ENCODE measurements at regions not wholly inside any gene's neighbourhood (a gene's known extent, or its start where the extent isn't known, plus 50 kb on each side); places are given as distances from the start of the nearest gene placed in this dataset.

DNA sequence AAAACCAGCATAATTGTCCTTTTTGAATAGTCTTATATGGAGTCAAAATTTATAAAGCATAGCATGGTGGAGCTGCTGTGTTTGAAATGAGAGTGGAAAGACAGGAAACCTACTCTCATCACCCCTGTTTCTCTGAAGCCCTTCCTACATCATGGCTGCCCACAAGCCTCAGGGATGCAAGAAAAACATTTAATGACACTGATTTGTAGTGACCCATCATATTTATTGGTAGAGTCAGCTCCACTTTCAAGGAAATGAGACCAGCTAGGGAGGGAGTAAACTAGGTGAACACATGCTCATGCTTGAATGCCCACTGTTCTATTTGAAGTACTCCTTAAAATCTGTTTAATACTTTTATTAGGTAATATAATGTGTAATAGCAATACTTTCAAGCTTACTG lies 494.3 kb upstream of the KCNMB2 start:
- no peaks in the 10 kb centered on the region for H3K27me3 Mint-ChIP-seq (ENCODE audit: unreplicated experiment)

DNA sequence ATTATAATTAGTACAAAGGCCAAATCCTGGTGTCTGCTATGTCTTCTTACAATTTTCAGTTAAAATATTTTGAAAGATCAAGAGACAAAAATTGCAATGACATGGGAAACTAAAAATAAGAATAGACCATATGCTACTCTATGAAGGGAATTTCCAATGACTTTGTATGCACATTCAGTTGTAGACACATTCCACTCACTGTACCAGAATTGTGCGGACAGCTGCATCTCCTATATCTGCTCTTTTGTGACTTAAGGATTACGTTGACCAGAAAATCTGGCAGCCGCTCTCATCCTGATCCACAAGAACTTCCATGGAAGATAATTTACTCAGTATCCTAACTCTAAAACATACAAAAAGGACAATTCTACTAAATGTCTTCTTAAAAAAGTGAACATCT lies 493.9 kb upstream of the KCNMB2 start:
- TF ChIP-seq, protein P1, sequence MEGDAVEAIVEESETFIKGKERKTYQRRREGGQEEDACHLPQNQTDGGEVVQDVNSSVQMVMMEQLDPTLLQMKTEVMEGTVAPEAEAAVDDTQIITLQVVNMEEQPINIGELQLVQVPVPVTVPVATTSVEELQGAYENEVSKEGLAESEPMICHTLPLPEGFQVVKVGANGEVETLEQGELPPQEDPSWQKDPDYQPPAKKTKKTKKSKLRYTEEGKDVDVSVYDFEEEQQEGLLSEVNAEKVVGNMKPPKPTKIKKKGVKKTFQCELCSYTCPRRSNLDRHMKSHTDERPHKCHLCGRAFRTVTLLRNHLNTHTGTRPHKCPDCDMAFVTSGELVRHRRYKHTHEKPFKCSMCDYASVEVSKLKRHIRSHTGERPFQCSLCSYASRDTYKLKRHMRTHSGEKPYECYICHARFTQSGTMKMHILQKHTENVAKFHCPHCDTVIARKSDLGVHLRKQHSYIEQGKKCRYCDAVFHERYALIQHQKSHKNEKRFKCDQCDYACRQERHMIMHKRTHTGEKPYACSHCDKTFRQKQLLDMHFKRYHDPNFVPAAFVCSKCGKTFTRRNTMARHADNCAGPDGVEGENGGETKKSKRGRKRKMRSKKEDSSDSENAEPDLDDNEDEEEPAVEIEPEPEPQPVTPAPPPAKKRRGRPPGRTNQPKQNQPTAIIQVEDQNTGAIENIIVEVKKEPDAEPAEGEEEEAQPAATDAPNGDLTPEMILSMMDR (IDR thresholded peaks at IDR 0.05; ENCODE audit: unreplicated experiment): no peak
- Mint-ChIP-seq H3K36me3 (ENCODE audit: insufficient read depth, unreplicated experiment) (no peaks in the 10 kb centered on the region), H3K27ac (ENCODE audit: unreplicated experiment) (no peak overlapping the region), H3K27me3 (ENCODE audit: unreplicated experiment) (no peaks in the 10 kb centered on the region), H3K4me3 (ENCODE audit: low read depth, unreplicated experiment) (no peak overlapping the region), H3K4me1 (ENCODE audit: low read depth, unreplicated experiment) (no peaks in the 10 kb centered on the region), H3K9me3 (ENCODE audit: low read depth, unreplicated experiment) (no peaks in the 10 kb centered on the region)
- no TSS peak for BruUV-seq (replicated peaks)
- intact Hi-C loops (cut with micrococcal nuclease; ENCODE audit: unreplicated experiment): no loop called here
- CTCF ChIA-PET: no interaction called here
- no peak for DNase-seq

More for the DNA sequence above, 494.3 kb upstream of the KCNMB2 start:
- TF ChIP-seq, protein P1 (IDR thresholded peaks at IDR 0.05; ENCODE audit: unreplicated experiment): no peak
- H3K27ac Mint-ChIP-seq (ENCODE audit: unreplicated experiment): no peak overlapping the region
- H3K4me3 Mint-ChIP-seq (ENCODE audit: low read depth, unreplicated experiment): no peak overlapping the region
- CTCF ChIA-PET: no interaction called here
- intact Hi-C loops (cut with micrococcal nuclease; ENCODE audit: unreplicated experiment): no loop called here
- no TSS peak for BruUV-seq (replicated peaks)
- no peaks in the 10 kb centered on the region for H3K4me1 Mint-ChIP-seq (ENCODE audit: low read depth, unreplicated experiment)
- DNase-seq: no peak
- H3K9me3 Mint-ChIP-seq (ENCODE audit: low read depth, unreplicated experiment): no peaks in the 10 kb centered on the region
- no peaks in the 10 kb centered on the region for H3K36me3 Mint-ChIP-seq (ENCODE audit: insufficient read depth, unreplicated experiment)

DNA sequence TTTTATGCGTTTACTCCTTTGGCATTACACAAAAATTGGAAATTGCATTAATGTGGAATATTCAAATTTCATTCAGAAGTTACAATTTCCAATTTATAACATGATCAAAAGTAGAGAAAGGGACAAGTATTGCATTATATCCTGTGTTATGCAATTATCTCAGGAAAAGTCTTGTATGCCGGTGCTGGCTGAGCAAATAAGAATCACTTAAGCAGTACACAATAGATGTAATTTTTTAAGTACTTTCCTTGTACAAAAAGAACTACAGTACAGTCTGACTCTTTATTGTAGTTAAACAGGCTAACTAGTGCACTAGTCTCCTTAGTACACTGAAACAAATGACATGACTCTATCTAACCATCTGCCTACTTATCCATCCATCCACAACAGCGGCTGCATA lies 493.2 kb upstream of the KCNMB2 start:
- CTCF ChIA-PET: interaction anchor here (0.7 kb wide), 1 partner anchor 310 kb away, joined by 6 read pairs; no protein-coding TSS in a partner anchor
- Mint-ChIP-seq H3K9me3 (ENCODE audit: low read depth, unreplicated experiment) (no peaks in the 10 kb centered on the region), H3K36me3 (ENCODE audit: insufficient read depth, unreplicated experiment) (no peaks in the 10 kb centered on the region), H3K4me3 (ENCODE audit: low read depth, unreplicated experiment) (no peak overlapping the region), H3K4me1 (ENCODE audit: low read depth, unreplicated experiment) (no peaks in the 10 kb centered on the region), H3K27ac (ENCODE audit: unreplicated experiment) (no peak overlapping the region), H3K27me3 (ENCODE audit: unreplicated experiment) (no peaks in the 10 kb centered on the region)
- intact Hi-C loops (cut with micrococcal nuclease; ENCODE audit: unreplicated experiment): no loop called here
- BruUV-seq (replicated peaks): no TSS peak
- TF ChIP-seq, protein P1 (IDR thresholded peaks at IDR 0.05; ENCODE audit: unreplicated experiment): no peak
- DNase-seq: no peak

DNA sequence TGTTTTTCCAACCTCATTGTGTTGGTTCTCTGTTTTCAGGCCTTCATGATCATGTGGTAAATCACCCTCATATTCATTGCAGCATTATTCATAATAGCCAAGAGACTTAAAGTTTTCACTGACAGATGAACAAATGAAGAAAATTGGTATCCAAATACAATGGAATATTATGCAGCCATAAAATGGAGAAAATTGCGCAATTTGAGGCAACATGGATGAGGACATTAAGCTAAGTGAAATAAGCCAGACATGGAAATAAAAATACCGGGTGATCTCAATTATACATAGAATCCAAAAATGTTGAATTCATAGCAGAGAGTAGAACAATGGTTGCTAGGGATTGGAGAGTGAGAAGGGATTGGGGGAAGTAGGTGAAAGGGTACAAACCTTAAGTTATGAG lies 491.9 kb upstream of the KCNMB2 start:
- intact Hi-C loops (cut with micrococcal nuclease; ENCODE audit: unreplicated experiment): no loop called here
- Mint-ChIP-seq H3K36me3 (ENCODE audit: insufficient read depth, unreplicated experiment) (no peaks in the 10 kb centered on the region), H3K27me3 (ENCODE audit: unreplicated experiment) (no peaks in the 10 kb centered on the region), H3K4me3 (ENCODE audit: low read depth, unreplicated experiment) (no peak overlapping the region), H3K27ac (ENCODE audit: unreplicated experiment) (no peak overlapping the region), H3K4me1 (ENCODE audit: low read depth, unreplicated experiment) (no peaks in the 10 kb centered on the region), H3K9me3 (ENCODE audit: low read depth, unreplicated experiment) (no peaks in the 10 kb centered on the region)
- CTCF ChIA-PET: no interaction called here
- TF ChIP-seq, protein P1 (IDR thresholded peaks at IDR 0.05; ENCODE audit: unreplicated experiment): no peak
- BruUV-seq (replicated peaks): no TSS peak
- DNase-seq: no peak

All from Calu3 (cell line).